Astrocyte of the spinal cord (primary cell): ENCODE measurements at regions not wholly inside any gene's neighbourhood (a gene's known extent, or its start where the extent isn't known, plus 50 kb on each side); places are given as distances from the start of the nearest gene placed in this dataset.

Source experiments
- DNase-seq: peaks from one replicate; pipeline ENCODE4 v3.0.0; 2011; ENCODE audit warnings: low read depth, low spot score
- H3K4me3 ChIP-seq: 2 replicates; pipeline ENCODE4 v1.5.1; 2011; ENCODE audit warnings: low read depth, mild to moderate bottlenecking, low read length, moderate library complexity
- in situ Hi-C: cut with HindIII; loops from 2 replicates; pipeline ENCODE4 v1.10.0; 2017; ENCODE audit warnings: low sequenced_read_pairs
- TF ChIP-seq, protein P1 (sequence below): IDR thresholded peaks from 2 replicates; pipeline ENCODE4 v1.5.1; 2012; ENCODE audit warnings: low read depth, mild to moderate bottlenecking, low read length, inconsistent platforms

DNA sequence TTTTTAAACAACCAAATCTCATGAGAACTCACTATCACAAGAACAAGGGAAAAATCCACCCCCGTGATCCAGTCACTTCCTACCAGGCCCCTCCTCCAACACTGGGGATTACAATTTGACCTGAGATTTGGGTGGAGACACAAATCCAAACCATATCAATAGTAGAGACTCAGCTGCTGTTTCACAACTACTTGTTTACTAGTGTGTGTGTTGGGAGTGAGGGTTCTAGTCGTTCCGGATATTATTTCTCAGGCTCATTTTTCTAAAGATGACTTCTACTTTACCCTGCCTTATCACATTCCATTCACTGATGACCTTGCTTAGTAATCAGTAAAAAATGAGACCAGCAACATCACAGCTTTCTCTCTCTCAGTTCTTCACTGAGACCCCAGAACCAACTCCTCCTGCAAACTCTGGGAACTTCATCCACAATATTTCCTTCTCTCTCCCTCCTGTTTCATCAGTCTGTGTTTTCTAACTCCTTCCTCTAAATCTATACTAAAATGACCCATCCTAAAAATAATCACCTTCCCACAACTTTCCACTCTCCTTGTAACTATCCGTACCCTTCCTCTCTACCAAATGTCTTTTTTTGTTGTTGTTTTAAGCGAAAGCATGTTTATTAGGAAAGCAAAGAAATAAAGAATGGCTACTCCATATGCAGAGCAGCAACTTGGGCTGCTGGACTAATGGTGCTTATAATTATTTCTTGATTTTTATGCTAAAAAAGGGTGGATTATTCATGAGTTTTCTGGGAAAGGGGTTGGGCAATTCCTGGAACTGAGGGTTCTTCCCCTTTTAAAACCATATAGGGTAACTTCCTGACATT, 121.5 kb upstream of the SPRY4 start:
- peak; percentile 55 for DNase-seq
- TF ChIP-seq, protein P1, sequence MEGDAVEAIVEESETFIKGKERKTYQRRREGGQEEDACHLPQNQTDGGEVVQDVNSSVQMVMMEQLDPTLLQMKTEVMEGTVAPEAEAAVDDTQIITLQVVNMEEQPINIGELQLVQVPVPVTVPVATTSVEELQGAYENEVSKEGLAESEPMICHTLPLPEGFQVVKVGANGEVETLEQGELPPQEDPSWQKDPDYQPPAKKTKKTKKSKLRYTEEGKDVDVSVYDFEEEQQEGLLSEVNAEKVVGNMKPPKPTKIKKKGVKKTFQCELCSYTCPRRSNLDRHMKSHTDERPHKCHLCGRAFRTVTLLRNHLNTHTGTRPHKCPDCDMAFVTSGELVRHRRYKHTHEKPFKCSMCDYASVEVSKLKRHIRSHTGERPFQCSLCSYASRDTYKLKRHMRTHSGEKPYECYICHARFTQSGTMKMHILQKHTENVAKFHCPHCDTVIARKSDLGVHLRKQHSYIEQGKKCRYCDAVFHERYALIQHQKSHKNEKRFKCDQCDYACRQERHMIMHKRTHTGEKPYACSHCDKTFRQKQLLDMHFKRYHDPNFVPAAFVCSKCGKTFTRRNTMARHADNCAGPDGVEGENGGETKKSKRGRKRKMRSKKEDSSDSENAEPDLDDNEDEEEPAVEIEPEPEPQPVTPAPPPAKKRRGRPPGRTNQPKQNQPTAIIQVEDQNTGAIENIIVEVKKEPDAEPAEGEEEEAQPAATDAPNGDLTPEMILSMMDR, result no peak
- in situ Hi-C loops, result no loop called here

DNA sequence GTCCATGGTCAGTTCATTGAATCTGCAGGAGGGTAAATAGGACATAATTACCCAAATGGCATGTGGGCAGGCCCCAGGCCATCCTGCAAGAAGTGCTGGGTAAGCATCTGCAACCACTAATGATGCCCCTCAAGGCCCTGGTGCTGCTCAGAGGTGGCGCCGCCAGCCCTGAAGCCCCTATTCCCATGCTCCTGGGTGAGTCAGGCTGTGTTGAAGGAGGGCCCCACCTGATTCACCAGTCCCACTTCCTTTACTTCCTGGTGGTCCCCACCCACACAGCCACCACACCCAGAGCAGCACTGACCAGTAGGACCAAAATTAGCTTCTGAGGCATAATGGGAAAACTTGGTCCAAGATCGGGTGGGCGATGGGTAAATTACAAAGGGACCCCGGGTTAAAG, 120.4 kb upstream of the SPRY4 start:
- TF ChIP-seq, protein P1, result no peak

More for the DNA sequence above, 121.5 kb upstream of the SPRY4 start:
- H3K4me3 ChIP-seq, result no peak overlapping the region

DNA sequence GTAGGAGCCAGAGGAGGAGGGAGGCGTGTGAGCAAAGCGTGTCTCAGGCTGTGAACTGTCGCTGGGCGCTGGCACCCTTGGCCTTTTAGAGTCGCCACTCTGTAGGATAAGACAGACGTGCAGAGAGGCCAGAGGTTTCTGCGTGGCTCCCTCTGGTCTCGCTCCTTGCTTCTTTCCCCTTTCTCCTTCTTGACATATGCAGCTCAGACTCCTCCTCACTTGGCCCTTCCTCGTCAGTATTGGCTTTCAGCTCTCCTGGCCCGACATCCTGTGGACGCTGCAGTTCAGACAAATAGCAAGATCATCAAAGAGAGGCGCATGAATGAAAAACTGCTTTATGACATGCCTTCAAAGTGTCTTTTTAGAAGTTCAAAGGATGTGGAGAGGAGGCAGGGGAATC, 116.8 kb upstream of the SPRY4 start:
- no peak overlapping the region for H3K4me3 ChIP-seq
- in situ Hi-C loops, result no loop called here
- TF ChIP-seq, protein P1, result no peak
- DNase-seq, result no peak

More for the DNA sequence above, 120.4 kb upstream of the SPRY4 start:
- in situ Hi-C loops, result no loop called here
- DNase-seq, result no peak
- H3K4me3 ChIP-seq, result no peak overlapping the region

DNA sequence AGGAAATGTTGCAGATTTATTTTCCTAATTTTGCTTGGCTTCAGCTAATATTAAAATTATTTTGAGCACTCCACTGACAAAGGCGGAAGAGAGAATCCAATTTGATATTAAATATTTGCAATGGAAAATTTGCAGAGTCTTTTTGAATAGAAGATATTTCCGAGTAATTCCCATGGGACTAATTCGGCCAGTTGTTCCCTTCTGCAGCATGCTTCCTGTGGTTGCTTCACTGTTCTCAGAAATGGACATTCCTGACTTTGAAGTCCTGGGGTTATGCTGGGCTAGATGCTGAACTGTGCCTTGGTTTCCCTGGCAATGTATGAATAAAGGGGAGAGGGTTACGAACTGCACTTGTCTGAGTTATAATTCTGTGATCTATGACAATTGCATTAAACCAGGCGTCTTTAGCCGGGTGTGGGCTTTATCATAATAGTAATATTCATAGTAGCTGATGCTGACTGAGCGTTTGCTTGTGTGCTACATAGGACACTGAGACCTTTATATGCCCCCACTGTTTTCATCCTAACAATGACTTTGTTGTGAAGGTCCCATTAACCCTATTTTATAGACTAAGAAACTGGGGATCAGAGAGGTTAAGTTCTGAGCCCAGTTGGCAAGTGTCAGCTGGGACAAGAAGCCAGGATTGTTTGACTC, 114.5 kb upstream of the SPRY4 start:
- peak; percentile 32 for DNase-seq
- TF ChIP-seq, protein P1, result no peak
- H3K4me3 ChIP-seq, result no peak overlapping the region
- in situ Hi-C loops, result no loop called here

DNA sequence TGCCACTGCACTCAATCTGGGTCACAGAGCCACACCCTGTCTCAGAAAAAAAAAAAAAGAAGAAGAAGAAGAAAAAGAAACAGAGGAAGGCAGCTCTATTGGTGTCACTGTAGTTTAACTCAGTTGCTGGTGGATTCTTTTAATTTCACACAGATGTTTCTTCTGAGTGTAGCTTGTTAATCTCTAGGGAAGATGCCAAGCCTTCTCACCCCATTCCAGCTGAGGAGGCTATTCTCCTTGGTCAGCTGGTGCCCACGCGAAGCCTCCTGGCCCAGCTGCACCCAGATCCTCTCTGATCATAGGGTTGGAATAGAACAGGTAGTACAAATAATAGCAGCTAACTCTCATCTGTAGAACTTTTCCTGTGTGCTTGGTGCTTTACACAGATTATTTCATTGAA, 113.8 kb upstream of the SPRY4 start:
- no peak overlapping the region for H3K4me3 ChIP-seq
- TF ChIP-seq, protein P1, result no peak
- in situ Hi-C loops, result no loop called here
- DNase-seq, result no peak

DNA sequence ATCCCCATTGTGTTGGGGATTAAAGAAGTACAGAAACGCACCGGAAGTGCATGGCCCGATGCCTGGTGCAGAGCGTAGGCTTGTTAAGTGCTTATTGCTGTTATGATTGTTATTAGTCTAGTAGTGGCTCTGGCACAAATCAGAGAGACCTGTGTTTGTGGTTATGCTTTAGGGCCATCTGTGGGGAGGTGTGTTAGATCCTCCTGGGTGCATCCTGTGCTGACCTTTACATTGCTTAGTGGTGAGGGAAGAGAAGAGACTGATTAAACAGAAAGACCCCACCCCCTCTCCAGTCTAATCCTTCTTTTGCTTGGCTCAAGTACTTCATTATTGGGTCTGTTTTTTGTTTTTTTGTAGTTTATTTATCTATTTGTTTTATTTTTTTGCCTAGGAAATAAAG, 112.7 kb upstream of the SPRY4 start:
- TF ChIP-seq, protein P1, result no peak
- H3K4me3 ChIP-seq, result no peak overlapping the region
- in situ Hi-C loops, result no loop called here
- DNase-seq, result no peak
